HG02840 (cell line): ENCODE measurements at regions not wholly inside any gene's neighbourhood (a gene's known extent, or its start where the extent isn't known, plus 50 kb on each side); places are given as distances from the start of the nearest gene placed in this dataset.

ENCODE experiments used
- ATAC-seq: cut with Tn5 transposase; IDR thresholded peaks from one replicate; pipeline ENCODE4 v1.9.1; 2021; ENCODE audit warnings: mild to moderate bottlenecking, moderate library complexity, moderate number of reproducible peaks; ENCODE audit not compliant: unreplicated experiment, low FRiP score

DNA sequence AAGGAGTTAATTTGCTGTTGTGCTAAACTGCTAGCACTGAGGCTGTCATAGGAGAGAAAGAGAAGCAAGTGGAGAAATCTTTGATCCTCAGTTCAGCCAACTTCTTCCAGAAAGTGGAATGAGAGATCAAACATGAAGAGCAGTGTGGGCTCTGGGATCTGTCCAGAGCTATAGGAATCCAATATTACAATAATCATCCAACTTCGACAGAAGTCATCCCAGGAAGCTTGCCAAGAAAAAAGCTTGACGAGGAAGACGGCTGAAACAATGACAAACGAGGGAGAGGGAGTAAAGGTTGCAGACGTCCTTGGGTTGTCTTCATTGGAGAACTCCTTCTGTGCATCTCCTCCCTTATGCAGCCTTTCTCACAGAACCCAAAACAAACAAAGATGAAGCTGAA lies 496.2 kb downstream of the INSC start:
- no peak for ATAC-seq

DNA sequence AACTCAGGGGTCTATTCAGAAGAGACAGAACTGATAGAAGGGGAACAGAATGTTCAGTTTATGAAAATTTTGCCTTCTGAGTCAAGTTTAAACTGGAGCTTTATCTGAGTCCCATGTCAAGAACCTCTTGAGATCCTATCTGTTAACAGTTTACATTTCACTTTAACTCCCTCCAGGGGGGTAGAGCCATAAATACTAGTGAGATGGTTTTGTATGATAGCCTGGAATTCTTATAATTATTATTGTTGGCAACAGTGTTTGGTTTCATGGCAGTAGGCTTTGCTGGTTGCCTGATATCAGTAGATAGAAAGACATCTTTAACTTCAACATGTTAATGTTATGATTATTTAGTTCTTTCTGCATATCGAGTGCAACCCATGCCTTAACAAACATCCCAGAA lies 498.5 kb downstream of the INSC start:
- ATAC-seq, result no peak

DNA sequence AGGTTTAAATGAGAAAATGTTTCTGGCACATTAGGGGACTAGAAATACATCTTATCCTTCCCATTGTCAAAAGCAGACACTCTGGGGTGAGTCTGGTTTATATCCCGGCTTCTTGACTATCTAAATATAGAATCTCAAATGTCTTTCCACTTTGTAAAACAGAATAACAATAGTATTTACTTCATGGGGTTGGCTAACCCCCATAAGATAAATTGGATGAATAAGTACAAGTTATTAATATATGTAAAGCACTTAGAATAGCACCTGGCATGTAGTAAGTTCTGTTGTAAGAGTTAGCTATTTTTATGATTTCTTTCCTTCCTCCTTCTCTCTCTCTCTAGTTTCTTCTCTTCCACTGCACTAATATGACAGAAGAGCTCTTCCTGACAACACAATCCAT lies 499.1 kb downstream of the INSC start:
- ATAC-seq, result no peak

DNA sequence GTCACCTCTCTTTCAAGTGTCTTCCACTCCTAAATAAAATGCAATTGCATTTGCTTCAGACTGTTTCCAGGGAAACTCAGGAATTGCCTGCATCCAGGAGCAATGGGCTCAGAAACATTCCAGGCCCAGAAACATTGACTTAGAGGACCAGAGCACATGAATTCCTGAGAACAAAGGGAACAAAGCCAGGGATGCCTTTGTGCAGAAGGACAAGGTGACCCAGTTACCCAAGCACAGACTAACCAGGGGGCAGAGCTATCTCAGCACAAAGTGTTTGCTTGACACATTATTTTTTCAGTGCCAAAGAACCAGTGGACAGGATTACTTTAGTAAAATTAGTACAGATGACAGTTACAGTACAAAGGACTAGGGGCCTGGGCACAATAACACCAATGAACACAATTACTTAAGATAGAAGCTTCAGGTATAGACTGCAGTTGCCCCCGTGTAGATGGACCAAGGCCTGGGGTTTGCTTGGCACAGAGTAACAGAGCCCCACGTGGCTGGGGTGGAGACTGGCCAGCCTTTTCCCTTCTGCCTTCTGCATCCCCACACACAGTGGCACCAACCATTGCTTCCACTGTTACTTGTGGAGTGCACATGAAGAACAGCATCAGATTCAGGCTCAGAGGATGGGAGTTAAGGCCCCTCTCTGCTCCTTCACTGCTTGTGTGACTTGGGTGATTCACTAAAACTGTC lies 500.8 kb downstream of the INSC start:
- no peak for ATAC-seq

DNA sequence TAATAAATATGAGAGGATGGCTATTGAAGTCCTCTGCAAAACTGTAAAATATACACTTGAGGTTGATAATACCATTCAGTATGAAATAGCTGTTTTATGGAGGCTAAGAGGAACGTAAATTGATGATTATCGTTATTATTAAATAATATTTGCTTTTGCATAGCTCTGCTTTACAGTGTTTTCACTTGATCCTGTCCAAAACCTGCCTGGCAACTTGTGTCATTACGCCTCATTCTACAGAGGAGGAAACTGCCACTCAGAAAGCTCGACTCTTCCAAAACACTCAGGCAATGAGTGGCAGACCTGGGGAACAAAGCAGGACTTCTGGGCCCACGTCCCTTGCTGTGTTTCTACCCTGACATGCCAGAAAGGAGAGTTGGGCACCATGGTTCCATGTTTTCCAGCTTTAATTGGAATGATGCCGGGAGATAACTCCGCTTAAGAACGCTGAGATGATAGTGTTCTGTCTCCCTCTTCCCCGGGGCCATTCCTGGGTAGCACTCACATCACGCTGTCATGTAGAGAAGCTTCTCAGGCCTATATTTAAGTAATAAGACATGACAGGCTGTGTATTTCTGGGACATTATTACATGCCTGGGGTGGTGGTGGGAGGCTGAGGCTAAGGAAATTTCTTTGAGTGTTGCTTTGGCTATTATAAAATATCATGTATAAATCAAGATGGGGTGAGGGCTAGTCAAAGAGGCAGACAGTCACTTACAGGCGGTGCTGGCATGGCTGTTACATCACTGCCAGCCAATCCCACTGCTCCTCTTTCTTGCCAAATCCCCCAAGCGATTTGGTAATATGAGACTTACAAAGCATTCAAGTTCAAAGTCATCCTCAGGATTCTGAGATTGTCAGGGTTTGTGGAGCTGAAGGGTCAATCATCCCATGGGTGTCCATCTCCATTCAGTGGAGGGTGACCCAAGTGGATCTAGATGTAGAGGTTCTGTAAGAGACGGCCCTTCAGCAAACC lies 501.7 kb downstream of the INSC start:
- ATAC-seq, result no peak

DNA sequence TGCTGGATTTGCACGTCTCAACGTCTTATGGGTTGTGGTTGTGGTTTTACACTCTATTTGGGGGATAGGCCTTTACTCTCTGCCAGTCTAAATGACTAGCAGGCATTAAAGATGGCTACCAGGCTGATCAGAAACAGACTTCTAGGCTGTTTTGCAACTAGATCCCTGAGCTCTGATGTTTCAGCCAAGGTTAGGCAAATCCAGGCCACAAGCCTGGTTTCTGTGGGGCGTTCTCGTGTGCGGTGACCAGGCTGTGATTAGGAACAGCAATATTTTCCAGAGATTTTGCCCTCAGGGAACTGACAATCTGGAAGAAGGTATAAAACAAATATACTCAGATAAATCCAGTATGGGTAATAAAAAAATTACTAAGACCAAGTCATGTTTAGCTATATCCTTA lies 502.4 kb downstream of the INSC start:
- no peak for ATAC-seq

DNA sequence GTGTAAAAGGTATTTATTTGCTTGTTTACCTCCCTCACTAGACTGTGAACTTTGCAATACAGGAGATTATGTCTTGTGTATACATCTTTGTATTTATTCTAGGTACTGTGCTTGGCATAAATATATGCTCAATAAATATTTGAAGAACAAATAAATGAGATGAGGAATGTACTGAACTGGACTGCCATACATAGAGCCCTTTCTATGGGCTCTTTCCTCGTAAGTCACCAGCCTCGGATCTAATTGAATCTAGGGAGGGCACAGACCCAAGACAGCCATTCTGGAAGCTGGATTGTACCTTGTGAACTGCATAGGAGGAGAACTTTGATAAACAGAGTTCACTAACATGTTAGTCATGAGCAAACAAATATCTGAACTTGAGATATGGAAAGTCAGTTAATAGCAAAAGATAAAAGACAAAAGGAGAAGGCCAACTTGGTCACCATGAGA lies 503.9 kb downstream of the INSC start:
- no peak for ATAC-seq

DNA sequence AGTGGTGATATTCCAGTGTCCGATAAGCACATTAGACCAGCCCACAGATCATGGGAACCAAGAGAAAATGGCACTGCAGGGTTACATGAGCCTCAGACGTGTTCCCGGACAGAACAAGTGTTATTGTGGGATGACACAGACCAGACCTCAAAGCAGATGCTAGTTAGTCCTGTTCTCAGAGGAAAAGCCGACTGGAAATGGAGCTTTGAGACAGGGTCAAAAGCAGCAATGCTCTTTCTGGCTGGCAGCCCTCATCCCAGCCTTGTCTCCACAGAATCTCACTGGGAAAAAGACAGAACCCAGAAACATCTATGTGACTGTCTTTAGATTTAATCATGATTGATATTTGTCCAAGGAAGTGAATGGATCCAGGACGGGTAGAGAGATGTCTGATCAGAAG lies 506.8 kb downstream of the INSC start:
- ATAC-seq, result no peak

DNA sequence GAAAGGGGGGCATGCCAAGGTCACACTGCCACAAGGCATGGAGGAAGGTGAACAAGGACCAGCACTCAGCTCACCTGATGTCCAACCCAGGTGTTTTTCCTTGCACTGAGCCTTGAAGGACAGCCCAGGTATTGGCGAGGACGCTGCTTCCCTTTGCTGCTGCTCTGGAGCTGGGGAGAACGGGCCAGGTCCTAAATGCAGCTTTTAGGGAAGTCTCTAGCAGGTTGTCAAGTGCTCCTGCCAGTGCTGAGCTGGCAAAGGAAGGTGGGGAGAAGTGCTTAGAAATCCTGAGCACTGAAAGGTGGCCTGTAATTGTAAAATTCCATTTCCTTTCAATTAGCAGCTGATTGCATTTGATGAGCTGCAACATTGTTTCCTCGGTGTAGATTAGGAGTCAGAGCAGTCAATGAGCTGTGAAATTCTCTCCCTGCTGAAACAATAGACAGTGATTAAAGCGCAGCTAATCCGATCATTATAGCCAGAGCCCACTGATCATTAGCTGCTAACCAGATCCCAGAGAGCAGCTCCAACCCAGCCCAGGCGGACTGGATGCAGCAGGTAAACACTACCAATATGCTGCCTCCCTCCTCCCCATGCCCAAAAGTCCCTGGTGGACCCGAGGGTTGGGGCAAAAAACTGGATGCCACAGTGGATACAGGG lies 507.6 kb downstream of the INSC start:
- ATAC-seq, result no peak

DNA sequence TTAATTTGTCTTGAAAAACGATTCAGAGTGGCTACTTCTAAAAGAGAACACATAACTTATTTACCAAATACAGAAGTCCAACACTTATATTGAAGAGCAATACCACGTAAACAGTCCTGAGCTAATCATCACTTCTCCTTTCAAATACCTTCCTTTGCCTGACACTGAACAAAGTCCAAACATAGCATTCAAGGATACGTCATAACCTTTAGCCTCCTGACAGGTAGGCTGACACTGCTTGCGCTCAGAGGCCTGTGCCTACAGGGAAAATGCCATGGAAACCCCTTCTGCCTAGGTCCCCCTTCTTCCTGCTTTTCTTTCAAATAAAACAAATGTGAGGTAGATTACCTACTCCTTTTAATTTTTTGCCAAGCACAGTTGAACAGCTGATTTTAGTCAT lies 510.0 kb downstream of the INSC start:
- ATAC-seq, result no peak

DNA sequence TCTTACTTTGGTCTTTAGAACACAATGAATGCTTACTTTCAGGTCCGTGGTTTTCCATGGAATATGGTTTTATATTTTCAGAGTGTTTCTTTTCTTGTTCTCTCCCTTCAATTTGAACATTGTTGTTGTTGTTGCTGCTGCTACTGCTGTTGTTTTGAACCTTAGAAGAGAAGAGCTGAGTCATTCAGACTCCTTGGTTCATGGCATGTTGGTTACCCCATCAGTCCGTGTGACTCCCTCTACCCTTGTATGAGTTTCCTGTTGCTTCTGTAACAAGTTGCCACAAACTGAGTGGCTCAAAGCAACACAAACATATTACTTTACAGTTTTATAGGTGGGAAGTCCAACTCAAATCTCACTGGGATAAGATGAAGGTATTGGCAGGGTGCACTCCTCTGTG lies 511.0 kb downstream of the INSC start:
- ATAC-seq, result no peak

DNA sequence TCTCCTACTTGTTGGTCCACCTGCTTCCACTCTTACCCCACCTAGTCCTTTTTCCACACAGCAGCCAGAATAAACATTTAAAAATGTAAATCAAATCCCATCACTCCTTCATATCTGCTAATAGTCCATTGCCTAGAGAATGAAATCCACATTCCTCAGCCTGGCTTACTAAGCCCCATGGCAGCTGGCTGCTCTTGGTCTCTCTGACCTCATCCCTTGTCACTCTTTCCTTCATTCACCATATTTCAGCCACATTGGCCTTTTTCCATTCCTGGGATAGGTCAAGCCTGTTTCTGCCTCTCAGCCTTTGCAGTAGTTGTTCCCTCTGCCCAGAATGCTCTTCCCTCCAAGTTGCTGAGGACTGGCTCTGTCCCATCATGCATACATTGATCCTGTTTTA lies 512.8 kb downstream of the INSC start:
- no peak for ATAC-seq

DNA sequence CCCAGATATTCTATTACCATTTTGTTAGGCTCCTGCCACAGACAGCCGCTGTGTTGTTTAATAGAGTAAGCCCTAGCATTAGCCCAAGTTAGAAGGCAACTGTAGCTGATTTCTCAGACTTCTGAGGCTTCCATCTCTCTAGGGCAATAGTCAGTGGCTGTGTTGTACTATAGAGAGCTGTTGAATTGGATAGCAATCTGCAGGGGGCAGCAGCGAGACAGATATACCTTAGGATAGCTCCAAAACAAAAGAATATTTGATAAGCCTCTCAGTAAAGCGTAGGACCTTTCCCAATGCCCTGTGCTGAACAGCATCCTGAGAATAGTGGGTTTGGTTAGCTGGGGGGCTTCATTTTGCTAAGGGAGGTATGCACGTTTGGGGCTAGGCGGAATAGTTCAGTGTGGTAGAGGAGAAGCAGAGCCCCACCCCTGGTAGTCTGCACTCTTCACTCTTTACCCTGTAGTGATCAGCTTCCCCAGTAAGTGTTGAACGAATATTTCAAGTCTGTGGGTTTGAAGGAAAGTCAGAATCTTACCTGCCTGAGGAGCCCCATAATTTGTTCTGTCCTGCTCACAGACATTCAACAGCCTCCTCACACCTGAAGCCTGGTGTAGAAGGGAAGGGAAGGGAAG lies 515.1 kb downstream of the INSC start:
- ATAC-seq, result no peak

DNA sequence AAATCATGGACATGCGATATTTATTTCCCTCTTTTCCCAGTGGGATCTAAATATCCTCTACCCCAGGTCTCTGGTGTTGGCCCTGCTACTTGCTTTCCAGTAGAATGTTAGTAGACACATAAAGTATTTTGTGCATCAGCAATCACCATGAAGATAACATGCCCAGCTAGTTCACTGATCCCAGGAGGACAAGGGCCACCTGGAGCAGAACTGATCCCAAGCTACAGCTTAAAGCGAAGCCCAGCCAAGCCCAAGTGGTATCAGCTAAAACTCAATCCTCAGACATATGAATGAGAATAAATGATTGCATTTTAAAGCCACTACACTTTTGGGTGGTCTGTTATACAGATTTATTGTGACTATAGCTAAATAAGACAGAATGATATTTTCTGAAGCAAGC lies 516.2 kb downstream of the INSC start:
- no peak for ATAC-seq

DNA sequence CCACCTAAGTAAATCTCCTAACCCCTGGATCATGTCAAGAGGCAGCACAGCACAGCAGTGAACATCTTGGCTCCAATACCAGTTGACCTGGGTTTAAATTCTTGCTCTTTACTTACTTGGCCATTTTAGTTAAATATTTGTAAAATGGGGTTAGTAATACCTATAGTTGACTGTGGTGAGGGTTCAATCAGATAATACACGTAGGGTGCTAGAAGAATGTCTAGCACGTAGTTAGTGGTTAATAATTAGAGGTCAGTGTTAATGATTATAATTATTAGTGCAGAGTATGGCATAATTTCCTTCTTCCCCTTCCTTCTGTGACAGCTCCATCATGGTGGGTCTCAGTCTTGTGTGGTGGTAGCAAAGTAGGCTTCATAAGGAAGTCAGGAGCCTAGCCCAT lies 520.8 kb downstream of the INSC start:
- no peak for ATAC-seq

DNA sequence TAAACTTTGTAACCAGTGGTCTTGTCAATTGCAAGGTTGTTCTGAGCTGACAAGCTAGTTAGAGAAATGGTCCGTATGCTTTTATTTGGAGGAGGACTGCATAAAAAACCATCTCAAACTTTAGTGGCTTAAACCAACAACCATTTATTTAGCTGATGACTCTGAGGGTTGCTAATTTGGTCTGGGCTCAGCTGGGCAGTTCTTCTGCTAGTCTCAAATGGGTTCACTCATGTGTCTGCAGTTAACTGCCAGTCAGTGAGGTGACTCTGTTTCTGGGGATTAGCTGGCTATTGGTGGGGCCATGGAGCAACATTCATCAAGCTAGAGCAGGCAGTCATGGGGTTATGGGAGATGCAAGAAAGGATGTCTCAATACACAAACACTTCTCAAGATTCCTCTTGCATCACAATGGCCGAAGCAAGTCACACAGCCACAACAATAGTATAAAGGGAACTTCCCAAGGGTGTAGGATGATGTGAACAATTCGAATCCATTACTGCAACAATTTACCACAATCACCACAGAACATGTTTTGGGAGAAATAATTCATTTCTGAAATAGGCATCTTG lies 521.9 kb downstream of the INSC start:
- ATAC-seq, result no peak

DNA sequence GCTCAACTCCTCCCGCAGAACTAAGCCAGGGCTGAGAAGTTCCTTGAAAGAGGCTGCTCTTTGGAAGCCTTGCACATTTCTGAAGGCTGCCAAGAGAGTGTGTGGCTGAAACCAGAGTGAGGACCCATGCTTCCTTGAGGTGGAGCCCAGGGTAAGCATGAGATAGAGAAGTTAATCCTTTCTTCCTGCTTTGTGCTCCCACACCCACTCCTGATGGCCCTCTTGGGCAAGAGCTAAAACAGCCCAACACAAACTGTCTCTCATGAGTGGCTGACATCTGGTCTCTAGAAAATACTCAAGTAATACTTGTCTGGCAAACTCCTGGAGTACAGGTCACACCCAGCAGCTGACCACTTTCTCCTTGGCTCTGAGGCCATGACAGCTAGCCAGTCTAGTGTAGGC lies 523.7 kb downstream of the INSC start:
- ATAC-seq, result no peak

DNA sequence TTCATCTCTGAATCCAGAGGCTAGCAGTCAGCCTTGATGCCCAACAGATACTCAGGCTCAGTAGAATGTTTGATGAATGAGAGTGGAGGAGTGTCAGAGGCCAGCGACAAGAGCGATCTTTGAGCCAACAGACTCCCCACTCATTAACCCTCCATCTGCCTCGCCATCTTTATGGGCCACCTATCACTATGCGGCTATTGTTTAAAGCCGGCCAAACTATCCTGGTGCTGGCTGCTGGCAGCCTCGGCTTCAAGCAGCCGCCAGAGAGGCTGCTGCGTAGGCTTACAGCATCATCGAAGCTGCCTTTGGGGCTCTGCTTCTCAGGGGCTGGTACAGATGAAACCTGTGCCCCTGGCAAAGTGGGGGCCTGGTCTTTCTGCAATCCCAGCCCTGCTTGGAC lies 525.6 kb downstream of the INSC start:
- no peak for ATAC-seq

DNA sequence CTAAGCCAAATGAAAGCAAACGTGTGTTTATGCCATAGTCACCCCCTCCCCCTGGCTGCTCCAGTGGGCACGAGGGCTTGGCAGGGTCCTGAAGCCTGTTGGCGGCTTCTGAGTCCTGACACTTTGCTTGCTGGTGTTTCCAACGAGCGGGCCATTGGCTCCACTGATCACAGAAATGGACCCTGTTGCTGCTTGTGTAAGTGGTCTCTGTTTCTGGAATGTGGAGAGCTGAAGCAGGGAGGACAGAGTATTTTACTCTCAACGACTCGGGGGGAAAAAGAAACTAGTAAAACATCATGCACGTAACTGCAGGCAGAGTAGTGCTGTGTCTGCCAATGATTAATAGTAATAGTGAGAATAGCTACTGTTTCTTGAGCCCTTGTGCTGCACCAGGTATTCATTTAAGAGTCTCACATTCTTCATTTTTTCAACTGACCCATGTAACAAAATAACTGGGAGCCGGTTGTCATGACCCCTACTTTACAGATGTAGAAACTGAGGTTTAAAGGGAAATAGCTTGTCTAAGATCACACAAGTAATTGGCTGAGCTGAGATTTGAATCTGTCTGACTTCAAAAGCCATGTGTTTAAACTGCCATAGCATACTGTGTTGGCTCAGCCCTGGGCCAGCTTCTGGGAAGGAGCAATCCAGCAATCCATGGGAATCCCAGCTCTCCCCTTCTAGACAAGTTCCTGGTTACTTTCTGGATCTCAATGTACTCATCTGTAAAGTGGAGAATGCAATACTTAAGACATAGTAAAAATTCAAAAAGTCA lies 526.7 kb downstream of the INSC start:
- no peak for ATAC-seq

DNA sequence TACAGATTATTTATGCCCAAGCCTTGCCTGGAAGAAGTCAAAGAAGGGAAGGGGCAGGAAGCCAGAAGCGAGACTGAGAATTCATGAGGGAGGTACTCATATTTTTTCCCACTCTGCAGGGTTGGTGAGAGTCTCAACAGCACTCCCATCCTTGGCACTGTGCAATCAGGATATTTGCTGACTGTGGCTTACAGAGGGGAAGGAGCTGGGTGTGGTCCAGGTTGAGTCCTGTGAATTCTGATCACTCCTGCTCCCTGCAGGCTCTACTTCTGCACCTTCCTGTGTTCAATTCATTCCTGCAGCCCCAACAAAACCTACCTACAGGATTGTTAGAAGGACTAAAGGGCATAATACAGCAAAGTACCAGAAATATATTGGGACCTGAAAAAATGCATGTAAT lies 530.5 kb downstream of the INSC start:
- no peak for ATAC-seq
